ENCODE measurements at regions not wholly inside any gene's neighbourhood (a gene's known extent, or its start where the extent isn't known, plus 50 kb on each side); places are given as distances from the start of the nearest gene placed in this dataset.

DNA sequence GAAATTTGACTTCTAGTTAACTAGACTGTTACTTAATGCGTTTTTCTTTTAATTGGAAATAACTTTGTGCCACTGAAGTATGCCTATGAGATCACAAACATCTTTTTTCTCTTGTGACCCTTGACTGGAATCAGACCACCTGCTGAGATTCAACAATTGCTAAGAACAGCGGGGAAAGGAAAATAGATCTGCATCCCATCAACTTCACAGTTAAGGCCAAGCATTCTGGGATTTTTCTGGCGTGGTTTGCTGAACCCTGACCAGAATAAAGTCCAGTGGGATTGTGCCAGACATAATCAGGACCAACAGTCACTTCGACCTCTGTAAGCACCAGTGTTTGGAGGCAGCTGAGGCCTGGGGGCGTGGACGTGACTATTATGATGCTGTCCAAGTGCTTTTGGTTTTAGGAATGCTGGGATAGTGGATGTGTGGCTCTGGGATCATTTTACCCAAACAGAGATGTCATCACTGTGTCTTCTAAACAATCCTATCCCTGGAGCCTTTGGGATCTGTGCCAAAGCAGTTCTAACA, 373.3 kb upstream of the PRKCQ start:
- no peak for DNase-seq
- Histone ChIP-seq H3K27ac (ENCODE audit: low read depth in 1 of 2, low read length in 2 of 2) (no peak overlapping the region), H3K9me3 (ENCODE audit: control insufficient read depth, low read length) (peaks cover 2% of the 10 kb centered on the region), H3K36me3 (ENCODE audit: control insufficient read depth in 1 of 2, insufficient read depth in 2 of 2, low read length in 1 of 2) (no peaks in the 10 kb centered on the region), H3K27me3 (ENCODE audit: control insufficient read depth in 1 of 2, insufficient read depth in 2 of 2, low read length in 1 of 2) (no peaks in the 10 kb centered on the region), H3K4me3 (ENCODE audit: low read length in 2 of 2) (no peak overlapping the region), H3K4me1 (ENCODE audit: control insufficient read depth in 1 of 2, insufficient read depth in 2 of 2, low read length in 2 of 2) (no peaks in the 10 kb centered on the region)
- WGBS, 2 donors = 40 to 58% methylated on average over 6 of the region's 6 CpGs
- peak; percentile 19 for ATAC-seq (ENCODE audit: low FRiP score)
- intact Hi-C loops (cut with DNase I) = no loop called here

DNA sequence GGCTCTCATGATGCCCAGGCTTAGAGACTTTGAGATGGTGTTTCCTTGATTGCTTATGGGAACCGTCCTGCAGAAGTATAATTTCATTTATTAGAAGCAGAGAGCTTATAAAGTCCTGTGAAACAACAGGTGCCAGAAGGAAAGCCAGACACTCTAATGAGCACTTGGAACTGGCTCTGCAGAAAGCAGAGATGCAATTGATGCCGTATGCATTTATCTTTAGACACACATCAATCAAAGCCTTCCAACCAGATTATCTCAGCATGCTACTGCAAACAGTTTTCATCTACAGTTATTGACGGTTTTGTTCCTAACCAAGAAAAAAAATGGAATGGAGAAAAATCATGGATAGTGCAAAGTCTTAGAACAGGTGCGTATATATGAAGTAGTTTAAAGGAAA, 371.7 kb upstream of the PRKCQ start:
- ATAC-seq (ENCODE audit: low FRiP score) (no peak), DNase-seq (no peak)
- H3K27ac ChIP-seq (ENCODE audit: low read depth in 1 of 2, low read length in 2 of 2) = no peak overlapping the region
- 79 to 82% methylated on average over 4 of the region's 4 CpGs for WGBS, 2 donors
- H3K9me3 ChIP-seq (ENCODE audit: control insufficient read depth, low read length) = peaks cover 2% of the 10 kb centered on the region
- no peaks in the 10 kb centered on the region for H3K36me3 ChIP-seq (ENCODE audit: control insufficient read depth in 1 of 2, insufficient read depth in 2 of 2, low read length in 1 of 2)
- H3K4me1 ChIP-seq (ENCODE audit: control insufficient read depth in 1 of 2, insufficient read depth in 2 of 2, low read length in 2 of 2) = no peaks in the 10 kb centered on the region
- intact Hi-C loops (cut with DNase I) = no loop called here
- H3K27me3 ChIP-seq (ENCODE audit: control insufficient read depth in 1 of 2, insufficient read depth in 2 of 2, low read length in 1 of 2) = no peaks in the 10 kb centered on the region
- H3K4me3 ChIP-seq (ENCODE audit: low read length in 2 of 2) = no peak overlapping the region

DNA sequence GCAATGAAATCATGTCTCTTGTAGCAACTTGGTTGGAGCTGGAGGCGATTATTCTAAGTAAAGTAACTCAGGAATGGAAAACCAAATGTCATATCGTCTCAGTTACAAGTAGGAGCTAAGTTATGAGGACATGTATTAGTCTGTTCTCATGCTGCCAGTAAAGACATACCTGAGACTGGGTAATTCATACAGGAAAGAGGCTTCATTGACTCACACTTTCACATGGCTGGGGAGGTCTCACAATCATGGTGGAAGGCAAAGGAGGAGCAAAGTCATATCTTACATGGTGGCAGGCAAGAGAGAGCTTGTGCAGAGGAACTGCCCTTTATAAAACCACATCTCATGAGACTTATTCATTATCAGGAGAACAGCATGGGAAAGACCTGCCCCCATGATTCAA, 370.1 kb upstream of the PRKCQ start:
- DNase-seq = no peak
- no peak for ATAC-seq (ENCODE audit: low FRiP score)
- intact Hi-C loops (cut with DNase I) = no loop called here
- H3K4me3 ChIP-seq (ENCODE audit: low read length in 2 of 2) = no peak overlapping the region
- H3K36me3 ChIP-seq (ENCODE audit: control insufficient read depth in 1 of 2, insufficient read depth in 2 of 2, low read length in 1 of 2) = no peaks in the 10 kb centered on the region
- no peaks in the 10 kb centered on the region for H3K4me1 ChIP-seq (ENCODE audit: control insufficient read depth in 1 of 2, insufficient read depth in 2 of 2, low read length in 2 of 2)
- peaks cover 2% of the 10 kb centered on the region for H3K9me3 ChIP-seq (ENCODE audit: control insufficient read depth, low read length)
- H3K27me3 ChIP-seq (ENCODE audit: control insufficient read depth in 1 of 2, insufficient read depth in 2 of 2, low read length in 1 of 2) = no peaks in the 10 kb centered on the region
- WGBS, 2 donors = 86% methylated on average over 2 of the region's 2 CpGs
- no peak overlapping the region for H3K27ac ChIP-seq (ENCODE audit: low read depth in 1 of 2, low read length in 2 of 2)

DNA sequence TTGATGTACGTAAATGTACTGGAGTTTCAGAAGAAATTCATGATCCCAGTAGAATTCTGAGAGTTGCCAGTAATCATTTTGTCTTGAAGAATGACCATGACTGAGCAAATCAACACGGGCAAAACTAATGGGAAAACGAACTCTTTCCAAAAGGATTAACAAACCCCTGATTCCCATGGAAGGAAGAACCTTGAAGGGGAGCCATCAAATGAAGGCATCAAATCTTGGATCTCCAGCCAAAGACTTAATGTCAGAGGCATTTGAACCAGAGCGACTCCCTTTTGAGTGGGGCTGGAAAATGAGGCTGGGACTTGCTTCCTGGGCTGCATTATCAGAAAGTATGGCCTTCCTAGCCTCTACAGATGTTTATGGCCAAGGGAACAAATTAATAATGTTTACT, 364.4 kb upstream of the PRKCQ start:
- H3K9me3 ChIP-seq (ENCODE audit: control insufficient read depth, low read length) = no peaks in the 10 kb centered on the region
- DNase-seq (no peak), ATAC-seq (ENCODE audit: low FRiP score) (no peak)
- no peak overlapping the region for H3K27ac ChIP-seq (ENCODE audit: low read depth in 1 of 2, low read length in 2 of 2)
- no peaks in the 10 kb centered on the region for H3K4me1 ChIP-seq (ENCODE audit: control insufficient read depth in 1 of 2, insufficient read depth in 2 of 2, low read length in 2 of 2)
- intact Hi-C loops (cut with DNase I) = no loop called here
- no peak overlapping the region for H3K4me3 ChIP-seq (ENCODE audit: low read length in 2 of 2)
- H3K27me3 ChIP-seq (ENCODE audit: control insufficient read depth in 1 of 2, insufficient read depth in 2 of 2, low read length in 1 of 2) = peaks cover 0 to 1% of the 10 kb centered on the region in 2 donors
- H3K36me3 ChIP-seq (ENCODE audit: control insufficient read depth in 1 of 2, insufficient read depth in 2 of 2, low read length in 1 of 2) = no peaks in the 10 kb centered on the region
- WGBS, 2 donors = 75 to 79% methylated on average over 4 of the region's 4 CpGs

DNA sequence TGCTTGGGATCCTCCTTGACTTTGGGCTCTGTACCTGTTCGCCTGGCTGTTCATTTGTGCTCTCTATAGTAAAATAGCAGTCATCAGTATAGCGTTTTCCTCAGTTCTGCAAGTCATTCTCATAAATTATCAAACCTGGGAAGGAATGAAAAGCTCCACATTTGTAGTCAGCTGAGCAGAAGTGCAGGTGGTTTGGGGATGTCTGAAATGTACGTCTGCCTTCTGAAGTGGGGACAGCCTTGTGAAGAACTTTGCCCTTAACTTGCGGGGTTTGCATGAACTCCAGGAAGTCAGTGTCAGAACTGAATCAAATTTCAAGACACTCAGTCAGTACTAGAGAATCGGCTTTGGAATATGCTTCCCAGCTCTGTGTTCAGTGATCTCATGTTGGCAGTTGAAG, 358.3 kb upstream of the PRKCQ start:
- Histone ChIP-seq H3K9me3 (ENCODE audit: control insufficient read depth, low read length) (peaks cover 2% of the 10 kb centered on the region), H3K4me1 (ENCODE audit: control insufficient read depth in 1 of 2, insufficient read depth in 2 of 2, low read length in 2 of 2) (no peaks in the 10 kb centered on the region), H3K4me3 (ENCODE audit: low read length in 2 of 2) (no peak overlapping the region), H3K36me3 (ENCODE audit: control insufficient read depth in 1 of 2, insufficient read depth in 2 of 2, low read length in 1 of 2) (peaks cover 0 to 1% of the 10 kb centered on the region in 2 donors), H3K27ac (ENCODE audit: low read depth in 1 of 2, low read length in 2 of 2) (no peak overlapping the region), H3K27me3 (ENCODE audit: control insufficient read depth in 1 of 2, insufficient read depth in 2 of 2, low read length in 1 of 2) (peaks cover 0 to 1% of the 10 kb centered on the region in 2 donors)
- DNase-seq = no peak
- WGBS, 2 donors = 53 to 60% methylated on average over 5 of the region's 5 CpGs
- intact Hi-C loops (cut with DNase I) = no loop called here
- ATAC-seq (ENCODE audit: low FRiP score) = no peak

DNA sequence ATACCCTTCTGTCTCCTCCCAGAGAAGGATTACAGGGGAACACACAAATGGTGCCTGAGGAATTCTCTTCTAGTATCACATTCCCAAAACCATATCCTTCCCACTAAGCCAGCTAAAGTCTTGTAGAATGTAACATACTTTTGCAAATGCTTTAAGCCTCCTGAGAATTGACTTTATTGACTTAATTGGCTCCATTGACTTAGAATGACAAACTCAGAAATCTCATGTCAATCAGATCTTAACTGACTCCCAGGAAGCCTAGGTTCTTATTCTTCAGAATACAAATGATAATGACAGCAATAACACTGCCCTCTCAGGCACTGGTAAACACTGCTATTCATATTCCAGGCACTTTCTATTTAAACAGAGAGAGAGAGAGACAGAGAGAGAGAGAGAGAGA, 356.9 kb upstream of the PRKCQ start:
- ATAC-seq (ENCODE audit: low FRiP score) = no peak
- intact Hi-C loops (cut with DNase I) = no loop called here
- Histone ChIP-seq H3K9me3 (ENCODE audit: control insufficient read depth, low read length) (peaks cover 2% of the 10 kb centered on the region), H3K27me3 (ENCODE audit: control insufficient read depth in 1 of 2, insufficient read depth in 2 of 2, low read length in 1 of 2) (peaks cover 0 to 1% of the 10 kb centered on the region in 2 donors), H3K36me3 (ENCODE audit: control insufficient read depth in 1 of 2, insufficient read depth in 2 of 2, low read length in 1 of 2) (peaks cover 0 to 1% of the 10 kb centered on the region in 2 donors), H3K27ac (ENCODE audit: low read depth in 1 of 2, low read length in 2 of 2) (no peak overlapping the region), H3K4me1 (ENCODE audit: control insufficient read depth in 1 of 2, insufficient read depth in 2 of 2, low read length in 2 of 2) (no peaks in the 10 kb centered on the region), H3K4me3 (ENCODE audit: low read length in 2 of 2) (no peak overlapping the region)
- DNase-seq = no peak

DNA sequence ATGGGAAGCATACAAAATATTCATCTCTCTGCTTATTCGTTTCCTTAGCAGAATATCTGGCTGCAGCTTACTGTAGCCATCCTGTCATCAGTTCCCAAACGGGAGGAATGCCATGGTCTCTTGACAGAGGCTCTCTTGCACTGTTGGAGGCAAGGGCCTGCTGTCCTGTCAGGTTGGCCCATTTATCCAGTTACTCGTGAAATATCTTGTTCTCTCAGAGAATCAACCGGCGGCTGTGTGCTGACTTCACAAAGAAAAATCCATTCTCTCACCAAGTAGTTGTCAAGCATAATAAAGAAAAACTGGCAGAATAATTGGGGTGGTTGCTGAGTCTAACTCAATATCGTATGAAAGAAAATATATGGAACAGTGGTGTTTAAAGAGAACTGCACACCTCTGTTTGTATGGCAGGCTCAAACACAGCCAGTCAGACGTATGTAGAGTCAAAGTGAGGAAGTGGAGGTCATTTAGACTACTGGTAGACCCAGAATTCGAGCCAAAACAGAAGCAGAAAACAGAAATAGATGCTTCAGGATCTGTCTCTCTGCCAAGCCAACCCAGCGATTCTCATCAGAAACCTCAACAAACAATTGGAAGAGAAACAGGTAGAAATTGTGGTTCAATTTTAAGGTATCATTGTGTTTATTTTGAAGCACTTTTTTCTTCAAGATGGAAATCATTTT, 349.2 kb upstream of the PRKCQ start:
- no peaks in the 10 kb centered on the region for H3K9me3 ChIP-seq (ENCODE audit: control insufficient read depth, low read length)
- H3K4me1 ChIP-seq (ENCODE audit: control insufficient read depth in 1 of 2, insufficient read depth in 2 of 2, low read length in 2 of 2) = no peaks in the 10 kb centered on the region
- WGBS, 2 donors = 31 to 55% methylated on average over 9 of the region's 9 CpGs
- no peaks in the 10 kb centered on the region for H3K36me3 ChIP-seq (ENCODE audit: control insufficient read depth in 1 of 2, insufficient read depth in 2 of 2, low read length in 1 of 2)
- H3K27me3 ChIP-seq (ENCODE audit: control insufficient read depth in 1 of 2, insufficient read depth in 2 of 2, low read length in 1 of 2) = no peaks in the 10 kb centered on the region
- ATAC-seq (ENCODE audit: low FRiP score) (no peak), DNase-seq (no peak)
- no peak overlapping the region for H3K27ac ChIP-seq (ENCODE audit: low read depth in 1 of 2, low read length in 2 of 2)
- H3K4me3 ChIP-seq (ENCODE audit: low read length in 2 of 2) = no peak overlapping the region
- intact Hi-C loops (cut with DNase I) = no loop called here

DNA sequence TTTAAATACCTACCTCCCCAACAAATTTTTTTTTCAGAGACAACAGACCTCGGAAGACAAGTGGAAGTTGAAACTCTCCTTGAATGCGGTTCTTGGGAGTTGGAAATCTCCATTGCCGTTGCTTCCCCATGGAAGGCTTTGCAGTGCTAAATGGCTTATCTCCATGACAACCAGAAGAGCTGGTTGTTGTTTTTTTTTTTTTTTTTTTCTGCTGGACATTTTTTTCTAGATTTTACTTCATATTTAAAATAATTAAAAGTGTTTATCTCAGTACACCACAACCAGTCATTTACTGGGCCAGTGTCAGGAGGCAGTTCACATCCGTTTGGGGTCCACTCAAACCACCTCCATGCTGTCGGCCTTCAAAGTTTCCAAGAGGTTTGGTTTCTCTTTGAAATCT, 348.5 kb upstream of the PRKCQ start:
- Histone ChIP-seq H3K27ac (ENCODE audit: low read depth in 1 of 2, low read length in 2 of 2) (no peak overlapping the region), H3K27me3 (ENCODE audit: control insufficient read depth in 1 of 2, insufficient read depth in 2 of 2, low read length in 1 of 2) (no peaks in the 10 kb centered on the region), H3K4me1 (ENCODE audit: control insufficient read depth in 1 of 2, insufficient read depth in 2 of 2, low read length in 2 of 2) (no peaks in the 10 kb centered on the region), H3K36me3 (ENCODE audit: control insufficient read depth in 1 of 2, insufficient read depth in 2 of 2, low read length in 1 of 2) (no peaks in the 10 kb centered on the region), H3K9me3 (ENCODE audit: control insufficient read depth, low read length) (no peaks in the 10 kb centered on the region), H3K4me3 (ENCODE audit: low read length in 2 of 2) (no peak overlapping the region)
- intact Hi-C loops (cut with DNase I) = no loop called here
- DNase-seq (no peak), ATAC-seq (ENCODE audit: low FRiP score) (no peak)
- 72 to 79% methylated on average over 5 of the region's 5 CpGs for WGBS, 2 donors

DNA sequence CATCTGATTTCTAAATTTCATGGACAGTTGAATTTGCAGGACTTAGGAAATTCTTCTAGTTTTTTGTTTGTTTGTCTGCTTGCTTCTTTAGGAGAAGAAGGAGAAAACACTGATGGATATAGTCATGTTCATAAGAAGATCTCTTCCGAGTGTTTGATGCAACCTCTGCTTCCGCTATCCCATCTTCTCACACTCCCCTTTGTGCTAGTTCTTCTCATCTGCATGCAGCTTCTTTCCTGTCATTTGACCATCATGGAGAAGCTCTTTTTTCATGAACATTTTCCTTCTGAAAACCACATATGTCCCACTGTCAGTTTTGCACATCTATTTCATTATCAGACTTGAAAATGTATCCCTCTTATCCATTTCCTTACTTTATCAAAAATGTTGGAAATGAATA, 346.9 kb upstream of the PRKCQ start:
- no peaks in the 10 kb centered on the region for H3K27me3 ChIP-seq (ENCODE audit: control insufficient read depth in 1 of 2, insufficient read depth in 2 of 2, low read length in 1 of 2)
- no peak overlapping the region for H3K4me3 ChIP-seq (ENCODE audit: low read length in 2 of 2)
- no peak for DNase-seq
- H3K27ac ChIP-seq (ENCODE audit: low read depth in 1 of 2, low read length in 2 of 2) = no peak overlapping the region
- H3K36me3 ChIP-seq (ENCODE audit: control insufficient read depth in 1 of 2, insufficient read depth in 2 of 2, low read length in 1 of 2) = no peaks in the 10 kb centered on the region
- 90 to 98% methylated on average over 2 of the region's 2 CpGs for WGBS, 2 donors
- no peaks in the 10 kb centered on the region for H3K9me3 ChIP-seq (ENCODE audit: control insufficient read depth, low read length)
- H3K4me1 ChIP-seq (ENCODE audit: control insufficient read depth in 1 of 2, insufficient read depth in 2 of 2, low read length in 2 of 2) = no peaks in the 10 kb centered on the region
- ATAC-seq (ENCODE audit: low FRiP score) = no peak
- intact Hi-C loops (cut with DNase I) = no loop called here
